ENCODE measurements at regions not wholly inside any gene's neighbourhood (a gene's known extent, or its start where the extent isn't known, plus 50 kb on each side); places are given as distances from the start of the nearest gene placed in this dataset.
"Not testable (repeated sequence)": the region's sequence is repeated elsewhere in the genome, so short reads cannot be mapped to it uniquely, and the experiment has no call there.

GRCh38 chr7:17104419-17104818 is 194.0 kb upstream of the AHR start:
- Histone ChIP-seq H3K27me3 (no peaks in the 10 kb centered on the region), H3K9me3 (no peaks in the 10 kb centered on the region), H3K27ac (no peak overlapping the region), H3K36me3 (no peaks in the 10 kb centered on the region), H3K4me1 (peaks cover 0 to 12% (median 0%) of the 10 kb centered on the region in 3 donors), H3K4me3 (no peak overlapping the region)
- 76% methylated on average over 3 of the region's 3 CpGs for WGBS, 2 donors
- no peak for DNase-seq
- TF ChIP-seq POLR2A (IDR thresholded peaks at IDR 0.05): no peak
- TF ChIP-seq CTCF (IDR thresholded peaks at IDR 0.05): no peak
- intact Hi-C loops (cut with DNase I): no loop called here

- peaks cover 0 to 5% (median 0%) of the 10 kb centered on the region in 3 donors for H3K4me1 ChIP-seq
- H3K9me3 ChIP-seq: no peaks in the 10 kb centered on the region
- H3K27me3 ChIP-seq: no peaks in the 10 kb centered on the region
- no peak for DNase-seq
- H3K4me3 ChIP-seq: no peak overlapping the region
- H3K36me3 ChIP-seq: no peaks in the 10 kb centered on the region
- TF ChIP-seq CTCF (IDR thresholded peaks at IDR 0.05) (no peak), POLR2A (IDR thresholded peaks at IDR 0.05) (no peak)
- intact Hi-C loops (cut with DNase I): no loop called here
- H3K27ac ChIP-seq: no peak overlapping the region
These were observed 192.8 kb upstream of the AHR start for GRCh38 chr7:17105701-17106100.

GRCh38 chr7:17108049-17108584 is 190.3 kb upstream of the AHR start:
- H3K4me1 ChIP-seq: peaks cover 0 to 5% (median 0%) of the 10 kb centered on the region in 3 donors

GRCh38 chr7:17109020-17109419 is 189.4 kb upstream of the AHR start:
- intact Hi-C loops (cut with DNase I): no loop called here
- no peak for TF ChIP-seq POLR2A (IDR thresholded peaks at IDR 0.05)
- 29 to 45% methylated on average over 2 of the region's 2 CpGs for WGBS, 2 donors

More at GRCh38 chr7:17108049-17108584, 190.3 kb upstream of the AHR start:
- no peaks in the 10 kb centered on the region for H3K9me3 ChIP-seq
- H3K27me3 ChIP-seq: no peaks in the 10 kb centered on the region
- TF ChIP-seq POLR2A (IDR thresholded peaks at IDR 0.05) (no peak), CTCF (IDR thresholded peaks at IDR 0.05) (no peak)
- no peak overlapping the region for H3K4me3 ChIP-seq
- H3K27ac ChIP-seq: no peak overlapping the region
- 75 to 76% methylated on average over 2 of the region's 2 CpGs for WGBS, 2 donors
- no peak for DNase-seq
- H3K36me3 ChIP-seq: no peaks in the 10 kb centered on the region
- intact Hi-C loops (cut with DNase I): no loop called here

GRCh38 chr7:17113770-17114169 is 184.7 kb upstream of the AHR start:
- WGBS, 2 donors: 97 to 100% methylated on average over 2 of the region's 2 CpGs
- H3K4me1 ChIP-seq: peaks cover 0 to 16% (median 0%) of the 10 kb centered on the region in 3 donors
- H3K4me3 ChIP-seq; H3K9me3 ChIP-seq; H3K27me3 ChIP-seq; H3K36me3 ChIP-seq; intact Hi-C loops (cut with DNase I); DNase-seq; H3K27ac ChIP-seq: not testable (repeated sequence)

More at GRCh38 chr7:17109020-17109419, 189.4 kb upstream of the AHR start:
- Histone ChIP-seq H3K9me3 (no peaks in the 10 kb centered on the region), H3K4me3 (no peak overlapping the region), H3K27me3 (no peaks in the 10 kb centered on the region), H3K36me3 (no peaks in the 10 kb centered on the region), H3K4me1 (peaks cover 0 to 5% (median 0%) of the 10 kb centered on the region in 3 donors), H3K27ac (no peak overlapping the region)
- DNase-seq: no peak

GRCh38 chr7:17118412-17118811 is 180.0 kb upstream of the AHR start:
- H3K4me3 ChIP-seq: no peak overlapping the region
- H3K27me3 ChIP-seq: no peaks in the 10 kb centered on the region
- no peaks in the 10 kb centered on the region for H3K9me3 ChIP-seq
- WGBS, 2 donors: 75 to 80% methylated on average over 3 of the region's 3 CpGs
- peaks cover 0 to 11% (median 0%) of the 10 kb centered on the region in 3 donors for H3K4me1 ChIP-seq
- no peak for TF ChIP-seq CTCF (IDR thresholded peaks at IDR 0.05)
- TF ChIP-seq POLR2A (IDR thresholded peaks at IDR 0.05): no peak
- H3K36me3 ChIP-seq: no peaks in the 10 kb centered on the region
- intact Hi-C loops (cut with DNase I): no loop called here
- H3K27ac ChIP-seq: no peak overlapping the region
- DNase-seq: no peak
